PC-3 (cell line): ENCODE measurements at regions not wholly inside any gene's neighbourhood (a gene's known extent, or its start where the extent isn't known, plus 50 kb on each side); places are given as distances from the start of the nearest gene placed in this dataset.

Experiments
- CTCF ChIP-seq: fragments of 300-600 bp; sonication (generic); conservative IDR thresholded peaks from 2 replicates; pipeline ENCODE4 v1.5.1; 2017; ENCODE audit warnings: antibody characterized with exemption, low read depth, mild to moderate bottlenecking, low read length
- EZH2 ChIP-seq: fragments of 300-600 bp; sonication (generic); IDR thresholded peaks from one replicate; pipeline ENCODE4 v1.6.1; 2017; ENCODE audit warnings: antibody characterized with exemption, mild to moderate bottlenecking, low read length; ENCODE audit not compliant: unreplicated experiment
- EZH2phosphoT487 ChIP-seq: fragments of 300-600 bp; sonication (generic); IDR thresholded peaks from 2 replicates; pipeline ENCODE4 v1.6.1; 2018; ENCODE audit warnings: mild to moderate bottlenecking, antibody characterized with exemption, low read length, borderline replicate concordance

- TF ChIP-seq CTCF (no peak), EZH2 (no peak), EZH2phosphoT487 (no peak)
Measured at GRCh38 chr11:127109796-127110480, 109.4 kb upstream of the KIRREL3 start.
